GM12878 (cell line): ENCODE measurements at regions not wholly inside any gene's neighbourhood (a gene's known extent, or its start where the extent isn't known, plus 50 kb on each side); places are given as distances from the start of the nearest gene placed in this dataset.
"Not testable (repeated sequence)": the region's sequence is repeated elsewhere in the genome, so short reads cannot be mapped to it uniquely, and the experiment has no call there.

Source experiments
- CBFB ChIP-seq: IDR thresholded peaks from 2 replicates; pipeline ENCODE4 v1.6.1; 2016; ENCODE audit warnings: antibody characterized with exemption, low read depth
- MXI1 ChIP-seq: fragments of 150-350 bp; IDR thresholded peaks from 2 replicates; pipeline ENCODE4 v1.6.1; 2011; ENCODE audit warnings: low read depth, mild to moderate bottlenecking, inconsistent platforms, low read length, improper control_type of control experiment
- ZZZ3 ChIP-seq: IDR thresholded peaks from 2 replicates; pipeline ENCODE4 v1.6.1; 2011; ENCODE audit warnings: low read depth; ENCODE audit not compliant: control insufficient read depth, insufficient read length
- TF ChIP-seq, protein P1 (sequence below), 3 experiments: IDR thresholded peaks in 2 of 3; conservative IDR thresholded peaks in 1 of 3; 2 replicates each; pipeline ENCODE4 v1.5.1; 2011; ENCODE audit warnings: low read depth in 3 of 3, low read length in 3 of 3, mild to moderate bottlenecking in 3 of 3, control low read depth in 2 of 3, moderate library complexity in 2 of 3, inconsistent platforms in 1 of 3, mixed read lengths in 1 of 3; ENCODE audit not compliant: control insufficient read depth in 2 of 3, insufficient read depth in 1 of 3; ENCODE audit errors: extremely low read depth in 1 of 3
- TF ChIP-seq, protein P2 (sequence below): IDR thresholded peaks from 2 replicates; pipeline ENCODE4 v1.6.1; 2011; ENCODE audit warnings: low read depth, mild to moderate bottlenecking, low read length, moderate library complexity, borderline replicate concordance; ENCODE audit errors: extremely low read depth

DNA sequence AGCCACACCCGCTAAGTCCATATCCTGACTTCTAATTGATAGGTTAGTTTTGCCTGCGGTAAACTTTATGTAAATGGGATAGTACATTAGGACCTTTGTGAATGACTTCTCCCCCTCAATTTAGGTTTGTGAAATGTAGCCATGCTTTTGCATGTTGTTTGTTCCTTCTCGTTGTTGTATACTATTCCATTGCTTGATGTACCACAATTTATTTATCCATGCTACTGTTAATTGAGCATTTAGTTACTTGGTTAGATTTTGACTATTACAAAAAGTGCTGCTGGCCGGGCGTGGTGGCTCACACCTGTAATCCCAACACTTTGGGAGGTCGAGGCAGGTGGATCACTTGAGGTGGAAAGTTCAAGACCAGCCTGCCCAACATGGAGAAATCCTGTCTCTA lies 150.8 kb upstream of the MED13 start:
- TF ChIP-seq, protein P1, sequence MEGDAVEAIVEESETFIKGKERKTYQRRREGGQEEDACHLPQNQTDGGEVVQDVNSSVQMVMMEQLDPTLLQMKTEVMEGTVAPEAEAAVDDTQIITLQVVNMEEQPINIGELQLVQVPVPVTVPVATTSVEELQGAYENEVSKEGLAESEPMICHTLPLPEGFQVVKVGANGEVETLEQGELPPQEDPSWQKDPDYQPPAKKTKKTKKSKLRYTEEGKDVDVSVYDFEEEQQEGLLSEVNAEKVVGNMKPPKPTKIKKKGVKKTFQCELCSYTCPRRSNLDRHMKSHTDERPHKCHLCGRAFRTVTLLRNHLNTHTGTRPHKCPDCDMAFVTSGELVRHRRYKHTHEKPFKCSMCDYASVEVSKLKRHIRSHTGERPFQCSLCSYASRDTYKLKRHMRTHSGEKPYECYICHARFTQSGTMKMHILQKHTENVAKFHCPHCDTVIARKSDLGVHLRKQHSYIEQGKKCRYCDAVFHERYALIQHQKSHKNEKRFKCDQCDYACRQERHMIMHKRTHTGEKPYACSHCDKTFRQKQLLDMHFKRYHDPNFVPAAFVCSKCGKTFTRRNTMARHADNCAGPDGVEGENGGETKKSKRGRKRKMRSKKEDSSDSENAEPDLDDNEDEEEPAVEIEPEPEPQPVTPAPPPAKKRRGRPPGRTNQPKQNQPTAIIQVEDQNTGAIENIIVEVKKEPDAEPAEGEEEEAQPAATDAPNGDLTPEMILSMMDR (IDR thresholded peaks at IDR 0.05 in 2 of 3, conservative IDR thresholded peaks at IDR 0.05 in 1 of 3; ENCODE audit: control insufficient read depth in 2 of 3, extremely low read depth in 1 of 3, insufficient read depth in 1 of 3, low read depth in 3 of 3, low read length in 3 of 3), result not testable (repeated sequence)
- not testable (repeated sequence) for TF ChIP-seq ZZZ3, CBFB, MXI1
- TF ChIP-seq, protein P2, sequence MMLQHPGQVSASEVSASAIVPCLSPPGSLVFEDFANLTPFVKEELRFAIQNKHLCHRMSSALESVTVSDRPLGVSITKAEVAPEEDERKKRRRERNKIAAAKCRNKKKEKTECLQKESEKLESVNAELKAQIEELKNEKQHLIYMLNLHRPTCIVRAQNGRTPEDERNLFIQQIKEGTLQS, result not testable (repeated sequence)
